SU-DHL-6 (cell line): ENCODE measurements at regions not wholly inside any gene's neighbourhood (a gene's known extent, or its start where the extent isn't known, plus 50 kb on each side); places are given as distances from the start of the nearest gene placed in this dataset.

ENCODE experiments used
- H2AFZ ChIP-seq: fragments of 200-600 bp; sonication (generic); 2 replicates; pipeline ENCODE4 v1.6.1; 2014; ENCODE audit warnings: low read depth, mild to moderate bottlenecking, moderate library complexity, mixed read lengths, antibody characterized with exemption, low read length; ENCODE audit not compliant: severe bottlenecking
- H3F3A ChIP-seq: fragments of 200-600 bp; shearing (Covaris generic); 2 replicates; pipeline ENCODE4 v1.6.0; 2016; ENCODE audit warnings: antibody characterized with exemption, mild to moderate bottlenecking; ENCODE audit not compliant: insufficient read depth
- H3K27ac ChIP-seq: fragments of 200-600 bp; sonication (generic); 2 replicates; pipeline ENCODE4 v1.5.1; 2016; ENCODE audit warnings: low read depth, mild to moderate bottlenecking, low read length, moderate library complexity, mixed read lengths
- H3K27me3 ChIP-seq: fragments of 200-600 bp; sonication (generic), shearing (Covaris generic); 2 replicates; pipeline ENCODE4 v1.6.0; 2014; ENCODE audit warnings: mild to moderate bottlenecking, low read length
- H3K36me3 ChIP-seq: fragments of 200-600 bp; sonication (generic); 2 replicates; pipeline ENCODE4 v1.6.1; 2014; ENCODE audit warnings: mild to moderate bottlenecking, low read length, mixed read lengths
- H3K4me2 ChIP-seq: fragments of 300-600, 200-600 bp; shearing (Covaris generic), sonication (generic); 2 replicates; pipeline ENCODE4 v1.6.0; 2014; ENCODE audit warnings: low read length, low read depth, mild to moderate bottlenecking; ENCODE audit not compliant: poor library complexity, severe bottlenecking
- H3K4me3 ChIP-seq: fragments of 200-600 bp; sonication (generic); 2 replicates; pipeline ENCODE4 v1.5.1; 2014; ENCODE audit warnings: antibody characterized with exemption, low read length, mild to moderate bottlenecking, mixed read lengths; ENCODE audit not compliant: insufficient read depth, poor library complexity, severe bottlenecking
- H3K79me2 ChIP-seq: fragments of 200-600 bp; sonication (generic); 2 replicates; pipeline ENCODE4 v1.6.1; 2014; ENCODE audit warnings: mild to moderate bottlenecking, low read length, moderate library complexity; ENCODE audit not compliant: insufficient read depth
- H3K9ac ChIP-seq: fragments of 200-600 bp; sonication (generic); 2 replicates; pipeline ENCODE4 v1.7.0; 2014; ENCODE audit warnings: mild to moderate bottlenecking, low read length
- H3K9me2 ChIP-seq: fragments of 200-600 bp; sonication (generic); replicated peaks from 2 replicates; pipeline ENCODE4 v1.6.1; 2014; ENCODE audit warnings: low read length; ENCODE audit not compliant: insufficient read depth
- H3K9me3 ChIP-seq: fragments of 200-600 bp; sonication (generic); 2 replicates; pipeline ENCODE4 v1.6.1; 2014; ENCODE audit warnings: low read length, mixed read lengths; ENCODE audit not compliant: insufficient read depth
- H4K20me1 ChIP-seq: fragments of 200-600 bp; sonication (generic); 2 replicates; pipeline ENCODE4 v1.6.1; 2014; ENCODE audit warnings: low read depth, mild to moderate bottlenecking, antibody characterized with exemption, low read length, moderate library complexity, mixed read lengths
- EZH2phosphoT487 ChIP-seq: fragments of 200-600 bp; sonication (generic), shearing (Covaris generic); conservative IDR thresholded peaks from 2 replicates; pipeline ENCODE4 v1.6.1; 2018; ENCODE audit warnings: mild to moderate bottlenecking, antibody characterized with exemption, low read length, moderate library complexity, mixed read lengths
- TF ChIP-seq, protein P1 (sequence below): fragments of 200-600 bp; sonication (generic); IDR thresholded peaks from one replicate; pipeline ENCODE4 v1.5.1; 2017; ENCODE audit warnings: antibody characterized with exemption, mild to moderate bottlenecking, low read length, moderate library complexity; ENCODE audit not compliant: insufficient read depth, poor library complexity, severe bottlenecking

DNA sequence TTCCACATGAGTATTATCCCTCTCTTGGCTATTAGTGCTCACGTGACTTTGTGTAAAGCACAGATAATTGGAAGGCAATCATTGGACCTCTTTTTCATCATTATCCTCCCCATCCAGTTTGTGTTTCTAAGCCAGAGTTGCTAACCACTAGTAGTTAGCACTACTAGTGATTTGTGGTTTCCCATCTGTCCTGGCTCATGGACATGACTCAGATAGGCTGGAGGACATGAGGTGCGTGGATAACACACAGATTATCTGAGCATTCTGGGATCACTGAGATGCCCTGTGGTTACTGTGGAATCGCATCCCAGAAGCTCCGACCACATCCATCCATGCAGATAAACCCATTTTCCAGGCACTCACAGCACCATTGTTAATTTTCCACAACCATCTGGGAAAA lies 123.8 kb upstream of the NAA20 start:
- Histone ChIP-seq H3K36me3 (no peaks in the 10 kb centered on the region), H3K9ac (no peak overlapping the region), H3F3A (no peaks in the 10 kb centered on the region), H3K9me2 (no peaks in the 10 kb centered on the region; the same call in 1 of the 2 replicates), H3K27ac (no peak overlapping the region), H3K9me3 (no peaks in the 10 kb centered on the region), H3K79me2 (no peaks in the 10 kb centered on the region), H3K4me3 (no peak overlapping the region), H4K20me1 (no peaks in the 10 kb centered on the region), H2AFZ (no peak overlapping the region), H3K27me3 (no peaks in the 10 kb centered on the region), H3K4me2 (no peak overlapping the region)
- no peak for TF ChIP-seq EZH2phosphoT487
- TF ChIP-seq, protein P1, sequence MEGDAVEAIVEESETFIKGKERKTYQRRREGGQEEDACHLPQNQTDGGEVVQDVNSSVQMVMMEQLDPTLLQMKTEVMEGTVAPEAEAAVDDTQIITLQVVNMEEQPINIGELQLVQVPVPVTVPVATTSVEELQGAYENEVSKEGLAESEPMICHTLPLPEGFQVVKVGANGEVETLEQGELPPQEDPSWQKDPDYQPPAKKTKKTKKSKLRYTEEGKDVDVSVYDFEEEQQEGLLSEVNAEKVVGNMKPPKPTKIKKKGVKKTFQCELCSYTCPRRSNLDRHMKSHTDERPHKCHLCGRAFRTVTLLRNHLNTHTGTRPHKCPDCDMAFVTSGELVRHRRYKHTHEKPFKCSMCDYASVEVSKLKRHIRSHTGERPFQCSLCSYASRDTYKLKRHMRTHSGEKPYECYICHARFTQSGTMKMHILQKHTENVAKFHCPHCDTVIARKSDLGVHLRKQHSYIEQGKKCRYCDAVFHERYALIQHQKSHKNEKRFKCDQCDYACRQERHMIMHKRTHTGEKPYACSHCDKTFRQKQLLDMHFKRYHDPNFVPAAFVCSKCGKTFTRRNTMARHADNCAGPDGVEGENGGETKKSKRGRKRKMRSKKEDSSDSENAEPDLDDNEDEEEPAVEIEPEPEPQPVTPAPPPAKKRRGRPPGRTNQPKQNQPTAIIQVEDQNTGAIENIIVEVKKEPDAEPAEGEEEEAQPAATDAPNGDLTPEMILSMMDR, result no peak

DNA sequence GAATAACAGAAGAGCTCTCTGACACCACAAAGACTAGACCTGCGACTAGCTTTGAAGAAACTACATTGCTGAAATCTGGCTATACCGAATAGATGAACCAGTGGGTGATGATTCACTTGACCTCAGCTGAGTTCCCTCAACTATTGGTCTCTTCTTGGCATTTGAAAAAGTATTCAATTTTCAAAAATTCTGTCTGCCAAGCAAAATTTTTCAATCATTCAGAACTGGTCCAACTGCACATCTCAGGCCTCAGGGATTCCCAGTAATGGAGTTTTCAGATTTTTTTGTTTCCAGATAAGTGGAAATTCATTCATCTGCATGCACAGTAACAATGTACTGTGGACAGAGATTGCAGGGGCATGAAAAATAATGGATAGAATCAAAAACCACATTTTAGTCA lies 121.4 kb upstream of the NAA20 start:
- Histone ChIP-seq H3K27me3 (no peaks in the 10 kb centered on the region), H3K9ac (no peak overlapping the region), H3F3A (no peaks in the 10 kb centered on the region), H4K20me1 (no peaks in the 10 kb centered on the region), H3K9me2 (no peaks in the 10 kb centered on the region; the same call in 1 of the 2 replicates), H3K79me2 (no peaks in the 10 kb centered on the region), H3K4me3 (no peak overlapping the region), H2AFZ (no peak overlapping the region), H3K36me3 (no peaks in the 10 kb centered on the region), H3K27ac (no peak overlapping the region), H3K4me2 (no peak overlapping the region), H3K9me3 (no peaks in the 10 kb centered on the region)
- TF ChIP-seq, protein P1, result no peak
- no peak for TF ChIP-seq EZH2phosphoT487

DNA sequence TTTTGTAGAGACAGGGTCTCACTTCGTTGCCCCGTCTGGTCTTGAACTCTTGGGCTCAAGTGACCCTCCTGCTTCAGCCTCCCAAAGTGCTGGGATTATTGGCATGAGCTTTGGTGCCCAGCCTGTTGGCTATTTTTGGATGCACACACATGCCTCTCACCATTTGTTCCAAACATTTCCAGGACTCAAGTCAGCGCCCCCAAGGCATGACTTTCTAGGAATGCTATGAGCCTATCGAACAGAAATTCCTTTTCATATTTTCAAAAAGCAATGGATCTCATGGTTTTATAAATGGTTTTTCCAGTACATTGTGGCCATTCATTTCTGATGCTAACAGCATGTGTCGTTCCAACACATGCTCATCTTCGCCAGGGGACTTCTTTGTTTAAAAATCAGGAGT lies 119.3 kb upstream of the NAA20 start:
- no peak overlapping the region for H3K27ac ChIP-seq
- H3K4me2 ChIP-seq, result no peak overlapping the region
- no peaks in the 10 kb centered on the region for H3K79me2 ChIP-seq
- no peaks in the 10 kb centered on the region for H4K20me1 ChIP-seq
- TF ChIP-seq, protein P1, result no peak
- no peak for TF ChIP-seq EZH2phosphoT487
- no peaks in the 10 kb centered on the region for H3K36me3 ChIP-seq
- no peaks in the 10 kb centered on the region; the same call in 1 of the 2 replicates for H3K9me2 ChIP-seq
- H3K9me3 ChIP-seq, result no peaks in the 10 kb centered on the region
- H3K9ac ChIP-seq, result no peak overlapping the region
- no peaks in the 10 kb centered on the region for H3F3A ChIP-seq
- H2AFZ ChIP-seq, result no peak overlapping the region
- no peaks in the 10 kb centered on the region for H3K27me3 ChIP-seq
- no peak overlapping the region for H3K4me3 ChIP-seq
